HK-2 (cell line): ENCODE measurements at regions not wholly inside any gene's neighbourhood (a gene's known extent, or its start where the extent isn't known, plus 50 kb on each side); places are given as distances from the start of the nearest gene placed in this dataset.
"Not testable (repeated sequence)": the region's sequence is repeated elsewhere in the genome, so short reads cannot be mapped to it uniquely, and the experiment has no call there.

Source experiments
- DNase-seq: peaks from one replicate; pipeline ENCODE4 v3.0.0-alpha.2; 2018; ENCODE audit not compliant: unreplicated experiment

GRCh38 chr15:23850666-23851065 is 163.6 kb upstream of the NDN start:
- DNase-seq, result no peak

- no peak for DNase-seq
Measured at GRCh38 chr15:23851921-23852320, 164.8 kb upstream of the NDN start.

- DNase-seq, result no peak
Measured at GRCh38 chr15:23853286-23853685, 166.2 kb upstream of the NDN start.

- DNase-seq, result no peak
Measured at GRCh38 chr15:23854203-23854911, 167.3 kb upstream of the NDN start.

- no peak for DNase-seq
Measured at GRCh38 chr15:23854912-23855659, 168.0 kb upstream of the NDN start.

- DNase-seq, result no peak
Measured at GRCh38 chr15:23855947-23856346, 168.8 kb upstream of the NDN start.

GRCh38 chr15:23857028-23857641 is 170.0 kb upstream of the NDN start:
- peak; percentile 26 for DNase-seq

GRCh38 chr15:23859008-23859407 is 171.9 kb upstream of the NDN start:
- DNase-seq, result no peak

GRCh38 chr15:23860290-23861245 is 173.5 kb upstream of the NDN start:
- no peak for DNase-seq

- DNase-seq, result no peak
Measured at GRCh38 chr15:23866832-23867231, 179.7 kb upstream of the NDN start.

- peak; percentile 45 for DNase-seq
Measured at GRCh38 chr15:23869396-23869795, 182.3 kb upstream of the NDN start.

GRCh38 chr15:23873613-23874012 is 186.5 kb upstream of the NDN start:
- DNase-seq, result not testable (repeated sequence)

- peak; percentile 21 for DNase-seq
Measured at GRCh38 chr15:23877502-23878412, 190.7 kb upstream of the NDN start.

- no peak for DNase-seq
Measured at GRCh38 chr15:23881291-23881690, 194.2 kb upstream of the NDN start.

GRCh38 chr15:23890218-23890617 is 203.1 kb upstream of the NDN start:
- DNase-seq, result no peak

- no peak for DNase-seq
Measured at GRCh38 chr15:23897091-23897490, 210.0 kb upstream of the NDN start.

- no peak for DNase-seq
Measured at GRCh38 chr15:23897531-23897930, 210.4 kb upstream of the NDN start.

GRCh38 chr15:23910030-23910429 is 222.9 kb upstream of the NDN start:
- no peak for DNase-seq

GRCh38 chr15:23912191-23912590 is 225.1 kb upstream of the NDN start:
- DNase-seq, result no peak

GRCh38 chr15:23913081-23913480 is 226.0 kb upstream of the NDN start:
- DNase-seq, result no peak

GRCh38 chr15:23913635-23914034 is 226.5 kb upstream of the NDN start:
- no peak for DNase-seq
